Heart left ventricle (tissue), 13 donors: ENCODE measurements at regions not wholly inside any gene's neighbourhood (a gene's known extent, or its start where the extent isn't known, plus 50 kb on each side); places are given as distances from the start of the nearest gene placed in this dataset.

Experiments
- CTCF ChIP-seq, 12 donors: fragments of 200-600 bp; sonication (generic) in 4 of 12; IDR thresholded peaks; one replicate each; pipeline versions ENCODE4 v1.5.0 to v1.8.0; 2018 to 2022; ENCODE audit warnings: antibody characterized with exemption in 12 of 12, mild to moderate bottlenecking in 5 of 12
- POLR2A ChIP-seq, 2 donors: fragments of 450-650 bp; IDR thresholded peaks; one replicate each; pipeline ENCODE4 v1.6.1; 2017; ENCODE audit warnings: antibody characterized with exemption in 2 of 2, mild to moderate bottlenecking in 2 of 2, moderate library complexity in 2 of 2
- donor health status: ischemic (EF 13 %, LVEDD 7.1; RV severe dilation, severe dysfunction).
- donor health status: DM: no; HTN: yes; CAD: no.
- donor health status: DM: no; HTN: no; CAD: no.
- donor health status: ischemic (EF 25% LVEDD 6.9; RV normal size, moderate dysfunction).
- donor health status: ischemic (EF 25% LVEDD 5.7; RV mildly dilated, moderate dysfunction).
- donor health status: ischemic (EF 35%, LVEDD 5.7; RV mildly dilated, moderate dysfunction).
- donor health status: nonischemic (EF 11% LVEDD 7.7; RV severe dilation, severe dysfunction).
- donor health status: DM: yes; HTN: yes; CAD: no.
- donor health status: PGD.
- donor health status: ischemic (EF 29% LVEDD 5.4; RV normal size, mild dysfunction).
- donor health status: nonischemic (EF 23%, LVEDD 6.1; RV moderate dilation, normal function).

- TF ChIP-seq CTCF (IDR thresholded peaks at IDR 0.05) (no peak), POLR2A (IDR thresholded peaks at IDR 0.05) (no peak)
These were observed 61.6 kb upstream of the LINC01488 start for GRCh38 chr11:69419662-69420395.
